ENCODE measurements at regions not wholly inside any gene's neighbourhood (a gene's known extent, or its start where the extent isn't known, plus 50 kb on each side); places are given as distances from the start of the nearest gene placed in this dataset.

- DNase-seq (ENCODE audit: low read depth), result no peak
- Histone ChIP-seq H3K9ac (ENCODE audit: low read length) (no peak overlapping the region), H3K4me1 (ENCODE audit: control insufficient read depth, insufficient read depth, low read length) (no peaks in the 10 kb centered on the region), H3K4me3 (ENCODE audit: low read length) (no peak overlapping the region), H3K9me3 (ENCODE audit: control insufficient read depth, low read length) (no peaks in the 10 kb centered on the region), H3K27me3 (replicated peaks; ENCODE audit: control insufficient read depth, insufficient read depth, low read length) (no peaks in the 10 kb centered on the region), H3K36me3 (ENCODE audit: control insufficient read depth, insufficient read depth, low read length, severe bottlenecking) (no peaks in the 10 kb centered on the region)
These were observed 282.8 kb upstream of the ADAMTS9 start for GRCh38 chr3:64970634-64971033.

GRCh38 chr3:64961301-64961700, 273.5 kb upstream of the ADAMTS9 start:
- H3K9me3 ChIP-seq (ENCODE audit: control insufficient read depth, low read length), result no peaks in the 10 kb centered on the region
- no peaks in the 10 kb centered on the region for H3K36me3 ChIP-seq (ENCODE audit: control insufficient read depth, insufficient read depth, low read length, severe bottlenecking)
- H3K9ac ChIP-seq (ENCODE audit: low read length), result no peak overlapping the region
- H3K27me3 ChIP-seq (replicated peaks; ENCODE audit: control insufficient read depth, insufficient read depth, low read length), result no peaks in the 10 kb centered on the region
- H3K4me3 ChIP-seq (ENCODE audit: low read length), result no peak overlapping the region
- H3K4me1 ChIP-seq (ENCODE audit: control insufficient read depth, insufficient read depth, low read length), result peaks cover 17% of the 10 kb centered on the region
- no peak for DNase-seq (ENCODE audit: low read depth)

GRCh38 chr3:64958199-64958843, 270.5 kb upstream of the ADAMTS9 start:
- Histone ChIP-seq H3K9me3 (ENCODE audit: control insufficient read depth, low read length) (no peaks in the 10 kb centered on the region), H3K4me3 (ENCODE audit: low read length) (no peak overlapping the region), H3K9ac (ENCODE audit: low read length) (no peak overlapping the region), H3K36me3 (ENCODE audit: control insufficient read depth, insufficient read depth, low read length, severe bottlenecking) (no peaks in the 10 kb centered on the region), H3K4me1 (ENCODE audit: control insufficient read depth, insufficient read depth, low read length) (peaks cover 17% of the 10 kb centered on the region), H3K27me3 (replicated peaks; ENCODE audit: control insufficient read depth, insufficient read depth, low read length) (no peaks in the 10 kb centered on the region)
- no peak for DNase-seq (ENCODE audit: low read depth)

- H3K27me3 ChIP-seq (replicated peaks; ENCODE audit: control insufficient read depth, insufficient read depth, low read length), result no peaks in the 10 kb centered on the region
- no peak overlapping the region for H3K9ac ChIP-seq (ENCODE audit: low read length)
- H3K9me3 ChIP-seq (ENCODE audit: control insufficient read depth, low read length), result no peaks in the 10 kb centered on the region
- no peak for DNase-seq (ENCODE audit: low read depth)
- no peaks in the 10 kb centered on the region for H3K36me3 ChIP-seq (ENCODE audit: control insufficient read depth, insufficient read depth, low read length, severe bottlenecking)
- H3K4me3 ChIP-seq (ENCODE audit: low read length), result no peak overlapping the region
- peaks cover 17% of the 10 kb centered on the region for H3K4me1 ChIP-seq (ENCODE audit: control insufficient read depth, insufficient read depth, low read length)
These were observed 269.8 kb upstream of the ADAMTS9 start for GRCh38 chr3:64957408-64958198.

GRCh38 chr3:64956711-64957325, 269.0 kb upstream of the ADAMTS9 start:
- Histone ChIP-seq H3K27me3 (replicated peaks; ENCODE audit: control insufficient read depth, insufficient read depth, low read length) (no peaks in the 10 kb centered on the region), H3K9ac (ENCODE audit: low read length) (no peak overlapping the region), H3K9me3 (ENCODE audit: control insufficient read depth, low read length) (no peaks in the 10 kb centered on the region), H3K4me1 (ENCODE audit: control insufficient read depth, insufficient read depth, low read length) (peaks cover 17% of the 10 kb centered on the region), H3K4me3 (ENCODE audit: low read length) (no peak overlapping the region), H3K36me3 (ENCODE audit: control insufficient read depth, insufficient read depth, low read length, severe bottlenecking) (no peaks in the 10 kb centered on the region)
- no peak for DNase-seq (ENCODE audit: low read depth)

- H3K36me3 ChIP-seq (ENCODE audit: control insufficient read depth, insufficient read depth, low read length, severe bottlenecking), result no peaks in the 10 kb centered on the region
- H3K4me3 ChIP-seq (ENCODE audit: low read length), result no peak overlapping the region
- H3K9ac ChIP-seq (ENCODE audit: low read length), result no peak overlapping the region
- H3K4me1 ChIP-seq (ENCODE audit: control insufficient read depth, insufficient read depth, low read length), result peaks cover 17% of the 10 kb centered on the region
- DNase-seq (ENCODE audit: low read depth), result no peak
- H3K9me3 ChIP-seq (ENCODE audit: control insufficient read depth, low read length), result no peaks in the 10 kb centered on the region
- H3K27me3 ChIP-seq (replicated peaks; ENCODE audit: control insufficient read depth, insufficient read depth, low read length), result no peaks in the 10 kb centered on the region
These were observed 267.3 kb upstream of the ADAMTS9 start for GRCh38 chr3:64954995-64955636.

- Histone ChIP-seq H3K9me3 (ENCODE audit: control insufficient read depth, low read length) (no peaks in the 10 kb centered on the region), H3K27me3 (replicated peaks; ENCODE audit: control insufficient read depth, insufficient read depth, low read length) (no peaks in the 10 kb centered on the region), H3K4me1 (ENCODE audit: control insufficient read depth, insufficient read depth, low read length) (peaks cover 12% of the 10 kb centered on the region), H3K4me3 (ENCODE audit: low read length) (peak overlapping the region; percentile 11), H3K9ac (ENCODE audit: low read length) (no peak overlapping the region), H3K36me3 (ENCODE audit: control insufficient read depth, insufficient read depth, low read length, severe bottlenecking) (no peaks in the 10 kb centered on the region)
- no peak for DNase-seq (ENCODE audit: low read depth)
These were observed 257.4 kb upstream of the ADAMTS9 start for GRCh38 chr3:64945171-64945729.

- Histone ChIP-seq H3K9ac (ENCODE audit: low read length) (no peak overlapping the region), H3K36me3 (ENCODE audit: control insufficient read depth, insufficient read depth, low read length, severe bottlenecking) (no peaks in the 10 kb centered on the region), H3K4me3 (ENCODE audit: low read length) (no peak overlapping the region), H3K4me1 (ENCODE audit: control insufficient read depth, insufficient read depth, low read length) (peaks cover 12% of the 10 kb centered on the region), H3K27me3 (replicated peaks; ENCODE audit: control insufficient read depth, insufficient read depth, low read length) (no peaks in the 10 kb centered on the region), H3K9me3 (ENCODE audit: control insufficient read depth, low read length) (no peaks in the 10 kb centered on the region)
- no peak for DNase-seq (ENCODE audit: low read depth)
These were observed 256.1 kb upstream of the ADAMTS9 start for GRCh38 chr3:64943866-64944265.

GRCh38 chr3:64940596-64941348, 253.0 kb upstream of the ADAMTS9 start:
- Histone ChIP-seq H3K4me1 (ENCODE audit: control insufficient read depth, insufficient read depth, low read length) (peaks cover 10% of the 10 kb centered on the region), H3K4me3 (ENCODE audit: low read length) (no peak overlapping the region), H3K9ac (ENCODE audit: low read length) (no peak overlapping the region), H3K36me3 (ENCODE audit: control insufficient read depth, insufficient read depth, low read length, severe bottlenecking) (no peaks in the 10 kb centered on the region), H3K9me3 (ENCODE audit: control insufficient read depth, low read length) (no peaks in the 10 kb centered on the region), H3K27me3 (replicated peaks; ENCODE audit: control insufficient read depth, insufficient read depth, low read length) (no peaks in the 10 kb centered on the region)
- no peak for DNase-seq (ENCODE audit: low read depth)

- H3K4me3 ChIP-seq (ENCODE audit: low read length), result no peak overlapping the region
- no peaks in the 10 kb centered on the region for H3K36me3 ChIP-seq (ENCODE audit: control insufficient read depth, insufficient read depth, low read length, severe bottlenecking)
- H3K9me3 ChIP-seq (ENCODE audit: control insufficient read depth, low read length), result no peaks in the 10 kb centered on the region
- no peaks in the 10 kb centered on the region for H3K27me3 ChIP-seq (replicated peaks; ENCODE audit: control insufficient read depth, insufficient read depth, low read length)
- no peak overlapping the region for H3K9ac ChIP-seq (ENCODE audit: low read length)
- DNase-seq (ENCODE audit: low read depth), result no peak
- peaks cover 2% of the 10 kb centered on the region for H3K4me1 ChIP-seq (ENCODE audit: control insufficient read depth, insufficient read depth, low read length)
These were observed 252.1 kb upstream of the ADAMTS9 start for GRCh38 chr3:64939747-64940450.
